Gastroesophageal sphincter (tissue), 4 donors: ENCODE measurements at regions not wholly inside any gene's neighbourhood (a gene's known extent, or its start where the extent isn't known, plus 50 kb on each side); places are given as distances from the start of the nearest gene placed in this dataset.
"Not testable (repeated sequence)": the region's sequence is repeated elsewhere in the genome, so short reads cannot be mapped to it uniquely, and the experiment has no call there.

ENCODE experiments used
- ATAC-seq: fragments of 150-250 bp; one replicate; pipeline ENCODE4 v1.9.1; 2016; ENCODE audit warnings: mild to moderate bottlenecking, moderate library complexity
- H3K27ac ChIP-seq, 4 donors: fragments of 200-600 bp; sonication (generic) in 3 of 4; 1 replicate in 3 of 4; 2 replicates in 1 of 4; pipeline ENCODE4 v1.5.1; 2016 to 2019
- H3K27me3 ChIP-seq: fragments of 200-600 bp; sonication (generic); one replicate; pipeline ENCODE4 v1.5.1; 2019
- H3K36me3 ChIP-seq, 2 donors: fragments of 200-600 bp; sonication (generic); one replicate each; pipeline ENCODE4 v1.5.1; 2019; ENCODE audit warnings: control low read depth in 1 of 2
- H3K4me1 ChIP-seq, 3 donors: fragments of 200-600 bp; sonication (generic); 1 replicate in 2 of 3; 2 replicates in 1 of 3; pipeline ENCODE4 v1.5.1; 2016 to 2019; ENCODE audit warnings: control low read depth in 2 of 3
- H3K4me3 ChIP-seq, 2 donors: fragments of 200-600 bp; sonication (generic); one replicate each; pipeline ENCODE4 v1.5.1; 2019; ENCODE audit warnings: mild to moderate bottlenecking in 1 of 2, moderate library complexity in 1 of 2
- H3K9me3 ChIP-seq, 3 donors: fragments of 200-600 bp; sonication (generic); one replicate each; pipeline ENCODE4 v1.5.1; 2017 to 2019; ENCODE audit warnings: control low read depth in 2 of 3
- CTCF ChIP-seq, 4 experiments: fragments of 200-600 bp in 2 of 4; fragments of 450-650 bp in 2 of 4; sonication (generic) in 1 of 4; IDR thresholded peaks; one replicate each; pipeline ENCODE4 v1.5.1; 2017 to 2019; ENCODE audit warnings: antibody characterized with exemption in 4 of 4, mild to moderate bottlenecking in 2 of 4, moderate library complexity in 2 of 4
- EP300 ChIP-seq: sonication (generic); formaldehyde crosslinking; IDR thresholded peaks from one replicate; pipeline ENCODE4 v1.6.1; 2017; ENCODE audit warnings: antibody characterized with exemption, mild to moderate bottlenecking
- POLR2A ChIP-seq, 2 donors: fragments of 450-650 bp; IDR thresholded peaks; one replicate each; pipeline ENCODE4 v1.6.1; 2017; ENCODE audit warnings: antibody characterized with exemption in 2 of 2, mild to moderate bottlenecking in 2 of 2, moderate library complexity in 1 of 2
- POLR2AphosphoS5 ChIP-seq: sonication (generic); formaldehyde crosslinking; IDR thresholded peaks from one replicate; pipeline ENCODE4 v1.6.1; 2017; ENCODE audit warnings: antibody characterized with exemption
- whole genome bisulfite sequencing, 2 donors: methylation state at CpG; one replicate each; pipeline ENCODE4 v1.1.5; 2018; ENCODE audit warnings: low coverage in 1 of 2; 5-methylcytosine and 5-hydroxymethylcytosine counted together

- no peaks in the 10 kb centered on the region for H3K36me3 ChIP-seq
- H3K27me3 ChIP-seq, result no peaks in the 10 kb centered on the region
- ATAC-seq, result no peak
- H3K27ac ChIP-seq, result no peak overlapping the region
- no peak for TF ChIP-seq EP300
- TF ChIP-seq CTCF (IDR thresholded peaks at IDR 0.05), result no peak
- no peak for TF ChIP-seq POLR2A (IDR thresholded peaks at IDR 0.05)
- no peak for TF ChIP-seq POLR2AphosphoS5
- no peaks in the 10 kb centered on the region for H3K9me3 ChIP-seq
- H3K4me3 ChIP-seq, result no peak overlapping the region
- 29 to 39% methylated on average over 3 of the region's 3 CpGs for WGBS, 2 donors
- no peaks in the 10 kb centered on the region for H3K4me1 ChIP-seq
These were observed 857.6 kb upstream of the SLC35B3 start for GRCh38 chr6:9292975-9293374.

- whole genome bisulfite sequencing, 2 donors, result no CpG with 5 or more reads among the region's 32 CpGs
These were observed 855.0 kb upstream of the SLC35B3 start for GRCh38 chr6:9290342-9290741.

GRCh38 chr6:9272671-9273070, 837.3 kb upstream of the SLC35B3 start:
- peaks cover 4% of the 10 kb centered on the region for H3K27me3 ChIP-seq

More at GRCh38 chr6:9290342-9290741, 855.0 kb upstream of the SLC35B3 start:
- ATAC-seq, H3K36me3 ChIP-seq, H3K27me3 ChIP-seq, H3K27ac ChIP-seq, H3K4me1 ChIP-seq, H3K9me3 ChIP-seq, H3K4me3 ChIP-seq: not testable (repeated sequence)

GRCh38 chr6:9266741-9267140, 831.4 kb upstream of the SLC35B3 start:
- ATAC-seq, result no peak
- Histone ChIP-seq H3K4me3 (no peak overlapping the region), H3K36me3 (no peaks in the 10 kb centered on the region), H3K4me1 (no peaks in the 10 kb centered on the region), H3K27me3 (peaks cover 4% of the 10 kb centered on the region), H3K27ac (no peak overlapping the region), H3K9me3 (no peaks in the 10 kb centered on the region)
- TF ChIP-seq CTCF (IDR thresholded peaks at IDR 0.05) (no peak), POLR2AphosphoS5 (no peak), EP300 (no peak), POLR2A (IDR thresholded peaks at IDR 0.05) (no peak)
- WGBS, 2 donors, result 67 to 100% methylated on average over 1 of the region's 1 CpG

More at GRCh38 chr6:9272671-9273070, 837.3 kb upstream of the SLC35B3 start:
- no peak for ATAC-seq
- Histone ChIP-seq H3K4me3 (no peak overlapping the region), H3K27ac (no peak overlapping the region), H3K4me1 (no peaks in the 10 kb centered on the region), H3K9me3 (no peaks in the 10 kb centered on the region), H3K36me3 (no peaks in the 10 kb centered on the region)
- TF ChIP-seq CTCF (IDR thresholded peaks at IDR 0.05), result no peak
- no peak for TF ChIP-seq POLR2AphosphoS5
- TF ChIP-seq POLR2A (IDR thresholded peaks at IDR 0.05), result no peak
- TF ChIP-seq EP300, result no peak

GRCh38 chr6:9257215-9257614, 821.9 kb upstream of the SLC35B3 start:
- H3K36me3 ChIP-seq, result no peaks in the 10 kb centered on the region
- no peak overlapping the region for H3K4me3 ChIP-seq
- no peak for ATAC-seq
- TF ChIP-seq EP300 (no peak), POLR2AphosphoS5 (no peak), POLR2A (IDR thresholded peaks at IDR 0.05) (no peak), CTCF (IDR thresholded peaks at IDR 0.05) (no peak)
- no peak overlapping the region for H3K27ac ChIP-seq
- no peaks in the 10 kb centered on the region for H3K9me3 ChIP-seq
- whole genome bisulfite sequencing, 2 donors, result 36 to 38% methylated on average over 2 of the region's 2 CpGs
- H3K27me3 ChIP-seq, result no peaks in the 10 kb centered on the region
- no peaks in the 10 kb centered on the region for H3K4me1 ChIP-seq

GRCh38 chr6:9254251-9254650, 818.9 kb upstream of the SLC35B3 start:
- Histone ChIP-seq H3K4me1 (no peaks in the 10 kb centered on the region), H3K4me3 (no peak overlapping the region), H3K27me3 (no peaks in the 10 kb centered on the region), H3K9me3 (no peaks in the 10 kb centered on the region), H3K27ac (no peak overlapping the region), H3K36me3 (no peaks in the 10 kb centered on the region)
- 61 to 66% methylated on average over 7 to 9 of the region's 9 CpGs for WGBS, 2 donors
- no peak for ATAC-seq
- no peak for TF ChIP-seq POLR2A (IDR thresholded peaks at IDR 0.05)
- no peak for TF ChIP-seq POLR2AphosphoS5
- TF ChIP-seq EP300, result no peak
